ENCODE measurements at regions not wholly inside any gene's neighbourhood (a gene's known extent, or its start where the extent isn't known, plus 50 kb on each side); places are given as distances from the start of the nearest gene placed in this dataset.

DNA sequence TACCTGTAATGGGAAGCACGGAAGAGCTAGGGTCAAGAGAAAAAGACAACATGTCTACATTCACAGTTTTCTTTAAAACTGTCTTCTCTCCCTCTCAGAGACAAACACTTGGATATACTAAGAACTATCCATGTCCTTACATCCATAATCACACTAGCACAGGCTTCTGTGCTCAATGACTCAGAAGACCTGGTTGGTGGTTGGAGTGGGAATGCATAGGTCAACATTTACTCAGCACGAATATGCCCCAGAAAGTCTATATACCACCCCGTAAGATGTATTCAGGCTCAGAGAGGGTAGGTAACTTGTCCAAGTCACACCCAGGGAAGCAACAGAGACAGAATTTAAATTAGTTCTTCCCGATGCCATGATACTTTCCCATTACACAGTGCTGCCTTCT, 891.1 kb downstream of the TUSC7 start:
- Histone ChIP-seq H2BK12ac (ENCODE audit: low read depth, low read length) (no peak overlapping the region), H3K79me2 (ENCODE audit: control insufficient read depth in 1 of 2, insufficient read depth in 2 of 2, low read length in 2 of 2) (no peaks in the 10 kb centered on the region), H4K8ac (ENCODE audit: extremely low read depth, insufficient read depth, low read length) (no peak overlapping the region), H3K79me1 (ENCODE audit: low read depth, low read length) (no peaks in the 10 kb centered on the region), H3K4ac (replicated peaks; ENCODE audit: insufficient read length, low read depth, low read length) (no peak overlapping the region), H2BK5ac (ENCODE audit: low read depth, low read length) (no peak overlapping the region), H3K4me1 (replicated peaks in 1 of 4; ENCODE audit: control insufficient read depth in 3 of 4, insufficient read depth in 4 of 4, low read length in 3 of 4) (peaks cover 0 to 5% (median 2%) of the 10 kb centered on the region in 4 experiments; a peak in 2 of 7 replicates), H3K27me3 (replicated peaks in 1 of 4; ENCODE audit: control insufficient read depth in 3 of 4, extremely low read depth in 1 of 4, insufficient read depth in 3 of 4, low read length in 3 of 4) (no peaks in the 10 kb centered on the region), H2AFZ (ENCODE audit: low read length) (no peak overlapping the region), H2AK5ac (ENCODE audit: low read depth, low read length) (no peak overlapping the region), H3K14ac (ENCODE audit: insufficient read length) (no peak overlapping the region), H3K18ac (ENCODE audit: extremely low read depth, low read length) (no peak overlapping the region), H3K9ac (replicated peaks in 1 of 4; ENCODE audit: extremely low read depth in 1 of 4, low read depth in 3 of 4, low read length in 3 of 4) (no peak overlapping the region), H2BK15ac (ENCODE audit: low read length) (no peak overlapping the region), H3K23me2 (ENCODE audit: low read depth, low read length) (no peaks in the 10 kb centered on the region), H3K9me3 (ENCODE audit: insufficient read depth in 2 of 2, low read depth in 1 of 2, low read length in 1 of 2) (no peaks in the 10 kb centered on the region; a peak in 1 of 4 replicates), H2BK120ac (replicated peaks; ENCODE audit: low read depth, low read length) (no peak overlapping the region), H4K91ac (replicated peaks; ENCODE audit: insufficient read length, low read length) (no peak overlapping the region), H4K20me1 (replicated peaks in 1 of 2; ENCODE audit: control insufficient read depth in 1 of 2, insufficient read depth in 2 of 2, low read length in 2 of 2) (no peaks in the 10 kb centered on the region), H3K36me3 (ENCODE audit: control insufficient read depth in 2 of 4, insufficient read depth in 4 of 4, low read length in 3 of 4) (no peaks in the 10 kb centered on the region), H3K4me3 (ENCODE audit: extremely low read depth in 1 of 4, insufficient read depth in 2 of 4, low read depth in 3 of 4, low read length in 4 of 4) (no peak overlapping the region), H2BK20ac (ENCODE audit: low read length) (no peak overlapping the region), H3K56ac (replicated peaks; ENCODE audit: insufficient read length, low read depth, low read length) (no peak overlapping the region), H3K27ac (ENCODE audit: low read depth, low read length) (no peak overlapping the region), H4K5ac (ENCODE audit: insufficient read length, low read depth, low read length) (no peak overlapping the region), H3K4me2 (ENCODE audit: insufficient read depth in 1 of 2, low read depth in 2 of 2, low read length in 2 of 2) (no peak overlapping the region), H3K23ac (ENCODE audit: insufficient read length) (no peak overlapping the region)
- POLR2A ChIA-PET (ENCODE audit: partially characterized antibody) = no interaction called here
- FAIRE-seq = no peak
- DNase-seq (ENCODE audit: low read depth in 1 of 2, low spot score in 2 of 2) = no peak
- CTCF ChIA-PET (ENCODE audit: partially characterized antibody) = no interaction called here
- 94% methylated on average over 4 of the region's 4 CpGs; no CpG with 5 or more reads in 1 of the 2 experiments for WGBS, 2 experiments (ENCODE audit: extremely low coverage in 1 of 2, insufficient coverage in 1 of 2, insufficient read length in 1 of 2, insufficient replicate concordance in 2 of 2, low coverage in 1 of 2, low lambda C conversion rate in 2 of 2, missing lambda C conversion rate in 1 of 2)
- no peak for TF ChIP-seq BRCA1 (IDR thresholded peaks at IDR 0.05; ENCODE audit: low read depth, low read length)
- TF ChIP-seq GABPA (IDR thresholded peaks at IDR 0.05; ENCODE audit: borderline replicate concordance, insufficient read depth, low read length) = no peak
- TF ChIP-seq, protein P1, sequence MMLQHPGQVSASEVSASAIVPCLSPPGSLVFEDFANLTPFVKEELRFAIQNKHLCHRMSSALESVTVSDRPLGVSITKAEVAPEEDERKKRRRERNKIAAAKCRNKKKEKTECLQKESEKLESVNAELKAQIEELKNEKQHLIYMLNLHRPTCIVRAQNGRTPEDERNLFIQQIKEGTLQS (IDR thresholded peaks at IDR 0.05; ENCODE audit: insufficient read depth, low read depth, low read length) = no peak
- TF ChIP-seq TCF12 (IDR thresholded peaks at IDR 0.05; ENCODE audit: low read depth, low read length) = no peak
- TF ChIP-seq KDM4A (IDR thresholded peaks at IDR 0.05; ENCODE audit: low read depth, low read length, severe bottlenecking) = no peak
- TF ChIP-seq, protein P2, sequence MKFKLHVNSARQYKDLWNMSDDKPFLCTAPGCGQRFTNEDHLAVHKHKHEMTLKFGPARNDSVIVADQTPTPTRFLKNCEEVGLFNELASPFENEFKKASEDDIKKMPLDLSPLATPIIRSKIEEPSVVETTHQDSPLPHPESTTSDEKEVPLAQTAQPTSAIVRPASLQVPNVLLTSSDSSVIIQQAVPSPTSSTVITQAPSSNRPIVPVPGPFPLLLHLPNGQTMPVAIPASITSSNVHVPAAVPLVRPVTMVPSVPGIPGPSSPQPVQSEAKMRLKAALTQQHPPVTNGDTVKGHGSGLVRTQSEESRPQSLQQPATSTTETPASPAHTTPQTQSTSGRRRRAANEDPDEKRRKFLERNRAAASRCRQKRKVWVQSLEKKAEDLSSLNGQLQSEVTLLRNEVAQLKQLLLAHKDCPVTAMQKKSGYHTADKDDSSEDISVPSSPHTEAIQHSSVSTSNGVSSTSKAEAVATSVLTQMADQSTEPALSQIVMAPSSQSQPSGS (IDR thresholded peaks at IDR 0.05; ENCODE audit: low read length) = no peak
- no peak for TF ChIP-seq POU5F1 (IDR thresholded peaks at IDR 0.05; ENCODE audit: low read depth, low read length)
- no peak for TF ChIP-seq POLR2AphosphoS5 (IDR thresholded peaks at IDR 0.05; ENCODE audit: low read depth, low read length)
- no peak for TF ChIP-seq SP2 (IDR thresholded peaks at IDR 0.05; ENCODE audit: low read length)
- TF ChIP-seq KDM5A (IDR thresholded peaks at IDR 0.05; ENCODE audit: low read length) = no peak
- TF ChIP-seq, protein P3, sequence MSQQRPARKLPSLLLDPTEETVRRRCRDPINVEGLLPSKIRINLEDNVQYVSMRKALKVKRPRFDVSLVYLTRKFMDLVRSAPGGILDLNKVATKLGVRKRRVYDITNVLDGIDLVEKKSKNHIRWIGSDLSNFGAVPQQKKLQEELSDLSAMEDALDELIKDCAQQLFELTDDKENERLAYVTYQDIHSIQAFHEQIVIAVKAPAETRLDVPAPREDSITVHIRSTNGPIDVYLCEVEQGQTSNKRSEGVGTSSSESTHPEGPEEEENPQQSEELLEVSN (IDR thresholded peaks at IDR 0.05) = no peak
- no peak for TF ChIP-seq KDM1A (IDR thresholded peaks at IDR 0.05; ENCODE audit: borderline replicate concordance, low read length)
- no peak for TF ChIP-seq JUND (IDR thresholded peaks at IDR 0.05; ENCODE audit: low read length)
